Endothelial cell of umbilical vein (primary cell): ENCODE measurements at regions not wholly inside any gene's neighbourhood (a gene's known extent, or its start where the extent isn't known, plus 50 kb on each side); places are given as distances from the start of the nearest gene placed in this dataset.

Experiments
- BruUV-seq: library from RNA; stranded (reverse); fragments of 400-500 nt; replicated peaks from 2 replicates; lab custom pipeline; 2021; lab: Mats Ljungman, UMichigan
- CTCF ChIA-PET: fragments of 300-600, 350-600 bp; sonication (Branson Sonifier 250); formaldehyde crosslinking; loops from one replicate; lab custom pipeline; 2021; ENCODE audit warnings: antibody characterized with exemption, inconsistent platforms; lab: Charles Lee
- POLR2A ChIA-PET: fragments of 300-600, 350-600 bp; sonication (Branson Sonifier 250); formaldehyde crosslinking; loops from one replicate; lab custom pipeline; 2021; ENCODE audit warnings: antibody characterized with exemption, inconsistent platforms; lab: Charles Lee
- DNase-seq: peaks from one replicate; pipeline ENCODE4 v3.0.0-alpha.2; 2011; ENCODE audit warnings: low read depth, low spot score
- FAIRE-seq: peaks from 2 replicates; lab custom pipeline; 2011; peaks lifted over from hg19 to GRCh38; lab: Jason Lieb, UNC
- H2AFZ ChIP-seq: 2 replicates; pipeline ENCODE4 v1.6.0; 2012; ENCODE audit warnings: low read depth, low read length, control low read depth, inconsistent platforms
- H3K27ac ChIP-seq: 2 replicates; pipeline ENCODE4 v1.5.1; 2011; ENCODE audit warnings: low read depth, mild to moderate bottlenecking, control low read depth, low read length, moderate library complexity; ENCODE audit not compliant: insufficient read depth
- H3K27me3 ChIP-seq, 2 experiments: 2 replicates each; pipeline versions ENCODE4 v1.6.0 to v1.6.1; 2011; ENCODE audit warnings: low read length in 2 of 2, mixed read lengths in 1 of 2; ENCODE audit not compliant: control insufficient read depth in 2 of 2, insufficient read depth in 2 of 2
- H3K36me3 ChIP-seq, 2 experiments: 2 replicates in 1 of 2; 3 replicates in 1 of 2; pipeline ENCODE4 v1.5.1; 2011; ENCODE audit warnings: low read length in 2 of 2, mild to moderate bottlenecking in 1 of 2, moderate library complexity in 1 of 2; ENCODE audit not compliant: control insufficient read depth in 2 of 2, insufficient read depth in 2 of 2; ENCODE audit errors: extremely low read depth in 1 of 2
- H3K4me1 ChIP-seq: 3 replicates; pipeline ENCODE4 v1.5.1; 2011; ENCODE audit warnings: mild to moderate bottlenecking, low read length; ENCODE audit not compliant: control insufficient read depth, insufficient read depth; ENCODE audit errors: extremely low read depth
- H3K4me2 ChIP-seq: 2 replicates; pipeline ENCODE4 v1.6.1; 2011; ENCODE audit warnings: low read length, control low read depth, mixed read lengths; ENCODE audit not compliant: insufficient read depth
- H3K4me3 ChIP-seq, 3 experiments: fragments of 200-600 bp in 1 of 3; sonication (generic), shearing (Covaris generic) in 1 of 3; replicated peaks in 1 of 3; 2 replicates each; pipeline ENCODE4 v1.5.1; 2011 to 2016; ENCODE audit warnings: control low read depth in 3 of 3, low read length in 3 of 3, mild to moderate bottlenecking in 2 of 3, inconsistent platforms in 1 of 3, low read depth in 1 of 3, moderate library complexity in 1 of 3; ENCODE audit not compliant: insufficient read depth in 1 of 3
- H3K79me2 ChIP-seq: 2 replicates; pipeline ENCODE4 v1.6.0; 2012; ENCODE audit warnings: low read length, inconsistent platforms; ENCODE audit not compliant: control insufficient read depth, insufficient read depth
- H3K9ac ChIP-seq: replicated peaks from 2 replicates; pipeline ENCODE3; 2011; ENCODE audit warnings: low read length, control low read depth; ENCODE audit not compliant: insufficient read depth; ENCODE audit errors: extremely low read depth
- H3K9me1 ChIP-seq: replicated peaks from 3 replicates; pipeline ENCODE4 v1.6.0; 2011; ENCODE audit warnings: mild to moderate bottlenecking, low read length; ENCODE audit not compliant: control insufficient read depth, insufficient read depth; ENCODE audit errors: extremely low read depth
- H3K9me3 ChIP-seq: replicated peaks from 2 replicates; pipeline ENCODE4 v1.5.1; 2012; ENCODE audit warnings: low read length, inconsistent platforms; ENCODE audit not compliant: control insufficient read depth, insufficient read depth
- H4K20me1 ChIP-seq: replicated peaks from 2 replicates; pipeline ENCODE3; 2011; ENCODE audit warnings: mild to moderate bottlenecking, low read length; ENCODE audit not compliant: control insufficient read depth, insufficient read depth; ENCODE audit errors: extremely low read depth
- EZH2 ChIP-seq: IDR thresholded peaks from 2 replicates; pipeline ENCODE4 v1.6.1; 2012; ENCODE audit warnings: borderline replicate concordance, low read depth, mild to moderate bottlenecking, moderate library complexity, low read length, inconsistent platforms; ENCODE audit not compliant: severe bottlenecking
- FOS ChIP-seq: IDR thresholded peaks from 2 replicates; pipeline ENCODE4 v1.6.1; 2011; ENCODE audit warnings: mild to moderate bottlenecking, low read length, moderate library complexity, borderline replicate concordance; ENCODE audit not compliant: insufficient read depth
- GATA2 ChIP-seq: IDR thresholded peaks from 2 replicates; pipeline ENCODE4 v1.7.0; 2011; ENCODE audit warnings: low read depth, mild to moderate bottlenecking, moderate library complexity, mixed read lengths, low read length; ENCODE audit not compliant: insufficient read length, insufficient read depth
- JUN ChIP-seq: IDR thresholded peaks from 2 replicates; pipeline ENCODE4 v1.6.1; 2011; ENCODE audit warnings: borderline replicate concordance, low read depth; ENCODE audit not compliant: insufficient read length, insufficient read depth
- MYC ChIP-seq: IDR thresholded peaks from one replicate; pipeline ENCODE4 v1.6.1; 2011; ENCODE audit warnings: mild to moderate bottlenecking, low read depth, low read length
- POLR2A ChIP-seq: IDR thresholded peaks from 2 replicates; pipeline ENCODE4 v1.6.1; 2012; ENCODE audit warnings: low read depth, mild to moderate bottlenecking, control low read depth, low read length
- POLR2AphosphoS5 ChIP-seq: IDR thresholded peaks from 2 replicates; pipeline ENCODE4 v1.6.1; 2012; ENCODE audit warnings: low read depth, mild to moderate bottlenecking, control low read depth, low read length, moderate library complexity; ENCODE audit not compliant: insufficient read depth
- dilution Hi-C: fragments of 300-500 bp; cut with MboI; formaldehyde crosslinking; loops from one replicate; pipeline ENCODE4 v1.15.0; 2019; ENCODE audit warnings: low sequenced_read_pairs; ENCODE audit not compliant: extremely low pct_ligation_motif_present
- intact Hi-C: fragments of 100-400 bp; cut with micrococcal nuclease; formaldehyde crosslinking; loops from one replicate; pipeline ENCODE4 v1.10.0; 2022
- TF ChIP-seq, protein P1 (sequence below), 2 donors: IDR thresholded peaks; 1 replicate in 1 of 2; 2 replicates in 1 of 2; pipeline ENCODE4 v1.5.1; 2011; ENCODE audit warnings: low read length in 2 of 2, mild to moderate bottlenecking in 2 of 2, moderate library complexity in 2 of 2, control low read depth in 1 of 2, inconsistent platforms in 1 of 2, low read depth in 1 of 2; ENCODE audit not compliant: insufficient read depth in 1 of 2; ENCODE audit errors: extremely low read depth in 1 of 2
- TF ChIP-seq, protein P2 (sequence below): IDR thresholded peaks from 2 replicates; pipeline ENCODE4 v1.6.1; 2011; ENCODE audit not compliant: insufficient read depth, insufficient read length

DNA sequence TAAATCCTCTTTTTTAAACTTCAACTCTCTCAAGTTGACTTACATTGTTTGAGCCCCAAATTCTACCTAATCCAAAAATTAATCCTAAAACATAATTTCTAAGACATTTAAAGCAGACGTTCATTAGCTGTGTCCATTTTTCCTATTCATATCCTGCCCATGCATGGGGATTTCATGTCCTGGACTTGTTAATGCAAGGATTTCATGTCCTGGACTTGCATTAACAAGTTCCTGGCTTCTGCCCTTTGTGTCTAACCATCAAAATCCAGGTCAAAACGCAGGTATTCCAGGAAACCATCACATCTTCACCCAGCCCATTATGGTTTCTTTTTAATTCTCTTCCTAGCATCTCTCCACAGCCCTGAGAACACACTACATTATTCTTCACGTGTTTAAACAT lies 454.9 kb downstream of the KLF5 start:
- CTCF ChIA-PET = no interaction called here
- H3K4me1 ChIP-seq = no peaks in the 10 kb centered on the region
- no peak overlapping the region for H3K27ac ChIP-seq
- no peaks in the 10 kb centered on the region for H3K36me3 ChIP-seq
- no peaks in the 10 kb centered on the region for H3K27me3 ChIP-seq
- TF ChIP-seq JUN (no peak), POLR2A (no peak), GATA2 (no peak), EZH2 (no peak), MYC (no peak), FOS (no peak), POLR2AphosphoS5 (no peak)
- TF ChIP-seq, protein P1, sequence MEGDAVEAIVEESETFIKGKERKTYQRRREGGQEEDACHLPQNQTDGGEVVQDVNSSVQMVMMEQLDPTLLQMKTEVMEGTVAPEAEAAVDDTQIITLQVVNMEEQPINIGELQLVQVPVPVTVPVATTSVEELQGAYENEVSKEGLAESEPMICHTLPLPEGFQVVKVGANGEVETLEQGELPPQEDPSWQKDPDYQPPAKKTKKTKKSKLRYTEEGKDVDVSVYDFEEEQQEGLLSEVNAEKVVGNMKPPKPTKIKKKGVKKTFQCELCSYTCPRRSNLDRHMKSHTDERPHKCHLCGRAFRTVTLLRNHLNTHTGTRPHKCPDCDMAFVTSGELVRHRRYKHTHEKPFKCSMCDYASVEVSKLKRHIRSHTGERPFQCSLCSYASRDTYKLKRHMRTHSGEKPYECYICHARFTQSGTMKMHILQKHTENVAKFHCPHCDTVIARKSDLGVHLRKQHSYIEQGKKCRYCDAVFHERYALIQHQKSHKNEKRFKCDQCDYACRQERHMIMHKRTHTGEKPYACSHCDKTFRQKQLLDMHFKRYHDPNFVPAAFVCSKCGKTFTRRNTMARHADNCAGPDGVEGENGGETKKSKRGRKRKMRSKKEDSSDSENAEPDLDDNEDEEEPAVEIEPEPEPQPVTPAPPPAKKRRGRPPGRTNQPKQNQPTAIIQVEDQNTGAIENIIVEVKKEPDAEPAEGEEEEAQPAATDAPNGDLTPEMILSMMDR (IDR thresholded peaks at IDR 0.05; ENCODE audit: extremely low read depth in 1 of 2, insufficient read depth in 1 of 2, low read depth in 1 of 2, low read length in 2 of 2) = no peak
- TF ChIP-seq, protein P2, sequence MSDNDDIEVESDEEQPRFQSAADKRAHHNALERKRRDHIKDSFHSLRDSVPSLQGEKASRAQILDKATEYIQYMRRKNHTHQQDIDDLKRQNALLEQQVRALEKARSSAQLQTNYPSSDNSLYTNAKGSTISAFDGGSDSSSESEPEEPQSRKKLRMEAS = no peak
- H3K9me3 ChIP-seq = no peaks in the 10 kb centered on the region
- no TSS peak for BruUV-seq
- no peak for DNase-seq
- H2AFZ ChIP-seq = no peak overlapping the region
- no peak overlapping the region for H3K4me3 ChIP-seq
- dilution Hi-C loops (no loop called here), intact Hi-C loops (no loop called here)
- H3K4me2 ChIP-seq = no peak overlapping the region
- H3K9ac ChIP-seq = no peak overlapping the region
- POLR2A ChIA-PET = no interaction called here
- no peaks in the 10 kb centered on the region for H3K79me2 ChIP-seq
- no peaks in the 10 kb centered on the region for H3K9me1 ChIP-seq
- H4K20me1 ChIP-seq = no peaks in the 10 kb centered on the region
- no peak for FAIRE-seq
